Coronary artery (tissue), 2 donors: ENCODE measurements at regions not wholly inside any gene's neighbourhood (a gene's known extent, or its start where the extent isn't known, plus 50 kb on each side); places are given as distances from the start of the nearest gene placed in this dataset.

Source experiments
- DNase-seq: peaks from one replicate; pipeline ENCODE4 v3.0.0-alpha.2; 2017; ENCODE audit warnings: low spot score
- H3K27ac ChIP-seq, 2 donors: fragments of 200-600 bp; sonication (generic); one replicate each; pipeline ENCODE4 v1.5.1; 2016 to 2019
- H3K4me3 ChIP-seq: fragments of 200-600 bp; sonication (generic); 2 replicates; pipeline ENCODE4 v1.5.1; 2016; ENCODE audit warnings: mild to moderate bottlenecking, moderate library complexity
- CTCF ChIP-seq: fragments of 200-600 bp; sonication (generic); IDR thresholded peaks from one replicate; pipeline ENCODE4 v1.5.1; 2019; ENCODE audit warnings: antibody characterized with exemption

- TF ChIP-seq CTCF: no peak
- Histone ChIP-seq H3K4me3 (no peak overlapping the region), H3K27ac (no peak overlapping the region)
- DNase-seq: no peak
Measured at GRCh38 chr14:98181768-98182167, 1090.2 kb downstream of the BCL11B start.

GRCh38 chr14:98182393-98183055 lies 1089.5 kb downstream of the BCL11B start:
- H3K4me3 ChIP-seq: no peak overlapping the region
- no peak for DNase-seq
- TF ChIP-seq CTCF: no peak
- H3K27ac ChIP-seq: no peak overlapping the region

GRCh38 chr14:98183556-98183955 lies 1088.4 kb downstream of the BCL11B start:
- DNase-seq: no peak
- no peak for TF ChIP-seq CTCF

GRCh38 chr14:98184457-98184856 lies 1087.5 kb downstream of the BCL11B start:
- H3K4me3 ChIP-seq: no peak overlapping the region
- TF ChIP-seq CTCF: no peak
- no peak overlapping the region for H3K27ac ChIP-seq
- no peak for DNase-seq

More at GRCh38 chr14:98183556-98183955, 1088.4 kb downstream of the BCL11B start:
- no peak overlapping the region for H3K4me3 ChIP-seq
- H3K27ac ChIP-seq: no peak overlapping the region

- Histone ChIP-seq H3K4me3 (no peak overlapping the region), H3K27ac (no peak overlapping the region)
- no peak for DNase-seq
- no peak for TF ChIP-seq CTCF
Measured at GRCh38 chr14:98185036-98185435, 1087.0 kb downstream of the BCL11B start.

GRCh38 chr14:98186140-98186539 lies 1085.9 kb downstream of the BCL11B start:
- H3K27ac ChIP-seq: no peak overlapping the region

More at GRCh38 chr14:98186140-98186539, 1085.9 kb downstream of the BCL11B start:
- no peak for TF ChIP-seq CTCF
- H3K4me3 ChIP-seq: no peak overlapping the region
- no peak for DNase-seq
